Activated naive CD8-positive, alpha-beta T cell (primary cell): ENCODE measurements at regions not wholly inside any gene's neighbourhood (a gene's known extent, or its start where the extent isn't known, plus 50 kb on each side); places are given as distances from the start of the nearest gene placed in this dataset.

Source experiments
- H3K27ac Mint-ChIP-seq: one replicate; pipeline ENCODE4 v1.8.0; 2021; ENCODE audit warnings: mixed read lengths
- H3K27me3 Mint-ChIP-seq: one replicate; pipeline ENCODE4 v1.8.0; 2021; ENCODE audit warnings: mixed read lengths
- H3K36me3 Mint-ChIP-seq: one replicate; pipeline ENCODE4 v1.8.0; 2021; ENCODE audit warnings: mixed read lengths
- H3K4me1 Mint-ChIP-seq: one replicate; pipeline ENCODE4 v1.8.0; 2021; ENCODE audit warnings: low read depth, mixed read lengths
- H3K4me3 Mint-ChIP-seq: one replicate; pipeline ENCODE4 v1.8.0; 2021; ENCODE audit warnings: mild to moderate bottlenecking, mixed read lengths
- H3K9me3 Mint-ChIP-seq: one replicate; pipeline ENCODE4 v1.8.0; 2021; ENCODE audit warnings: low read depth, mixed read lengths

GRCh38 chr21:34305605-34306604, 57.9 kb upstream of the KCNE2 start:
- H3K9me3 Mint-ChIP-seq: peaks cover 3% of the 10 kb centered on the region
- H3K36me3 Mint-ChIP-seq: peaks cover 3% of the 10 kb centered on the region
- no peak overlapping the region for H3K27ac Mint-ChIP-seq
- H3K4me3 Mint-ChIP-seq: no peak overlapping the region
- no peaks in the 10 kb centered on the region for H3K27me3 Mint-ChIP-seq
- H3K4me1 Mint-ChIP-seq: no peaks in the 10 kb centered on the region

- H3K4me1 Mint-ChIP-seq: no peaks in the 10 kb centered on the region
- no peaks in the 10 kb centered on the region for H3K9me3 Mint-ChIP-seq
- no peak overlapping the region for H3K4me3 Mint-ChIP-seq
- no peak overlapping the region for H3K27ac Mint-ChIP-seq
- no peaks in the 10 kb centered on the region for H3K27me3 Mint-ChIP-seq
- H3K36me3 Mint-ChIP-seq: no peaks in the 10 kb centered on the region
Measured at GRCh38 chr21:34307991-34308532, 55.7 kb upstream of the KCNE2 start.

GRCh38 chr21:34311561-34312330, 52.1 kb upstream of the KCNE2 start:
- no peak overlapping the region for H3K27ac Mint-ChIP-seq
- no peaks in the 10 kb centered on the region for H3K4me1 Mint-ChIP-seq
- H3K27me3 Mint-ChIP-seq: peaks cover 3% of the 10 kb centered on the region
- H3K36me3 Mint-ChIP-seq: no peaks in the 10 kb centered on the region
- H3K4me3 Mint-ChIP-seq: no peak overlapping the region
- no peaks in the 10 kb centered on the region for H3K9me3 Mint-ChIP-seq

- Mint-ChIP-seq H3K4me1 (no peaks in the 10 kb centered on the region), H3K27me3 (peaks cover 3% of the 10 kb centered on the region), H3K4me3 (no peak overlapping the region), H3K27ac (no peak overlapping the region), H3K36me3 (no peaks in the 10 kb centered on the region), H3K9me3 (no peaks in the 10 kb centered on the region)
Measured at GRCh38 chr21:34313116-34313515, 50.7 kb upstream of the KCNE2 start.
